Kidney glomerular epithelial cell (primary cell): ENCODE measurements at regions not wholly inside any gene's neighbourhood (a gene's known extent, or its start where the extent isn't known, plus 50 kb on each side); places are given as distances from the start of the nearest gene placed in this dataset.

Source experiments
- DNase-seq: peaks from one replicate; lab custom pipeline; 2025; lab: John Stamatoyannopoulos, UW

DNA sequence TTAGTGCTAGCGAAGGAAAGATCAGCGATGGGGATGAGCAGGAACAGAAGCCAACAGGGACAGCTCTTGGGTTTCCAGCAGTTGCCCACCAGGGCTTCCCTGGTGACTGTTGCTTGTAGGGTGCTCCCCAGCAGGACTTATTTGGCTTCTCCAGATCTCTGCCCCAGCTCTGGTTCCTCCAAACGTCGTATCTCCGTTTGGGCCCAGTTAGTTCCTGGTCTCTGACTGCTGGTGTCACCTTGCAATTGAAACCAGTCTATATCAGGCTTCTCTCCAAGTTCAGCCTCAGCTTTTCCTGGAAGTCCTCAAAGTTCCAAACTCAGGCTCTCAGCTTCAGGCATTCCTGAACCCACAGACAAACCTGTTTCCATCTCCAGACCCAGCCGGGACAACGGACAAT is 70.8 kb upstream of the NXT1 start:
- DNase-seq: no peak

DNA sequence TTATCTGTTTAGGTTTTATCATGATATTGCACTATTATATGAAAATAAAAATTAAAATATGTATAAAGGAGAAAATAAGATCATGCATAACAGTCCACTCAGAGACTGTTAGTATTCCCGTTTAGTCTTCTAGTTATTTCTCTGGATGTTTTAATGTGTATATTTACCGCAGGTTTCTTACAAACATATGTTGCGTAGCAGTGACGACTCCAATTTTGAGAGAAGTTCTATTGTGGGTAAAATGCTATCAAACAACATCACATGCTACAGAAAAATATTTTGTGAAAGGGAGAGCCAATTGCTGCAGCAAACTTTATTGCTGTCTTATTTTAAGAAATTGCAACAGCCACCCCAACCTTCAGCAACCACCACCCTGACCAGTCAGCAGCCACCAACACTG is 72.4 kb upstream of the NXT1 start:
- no peak for DNase-seq

DNA sequence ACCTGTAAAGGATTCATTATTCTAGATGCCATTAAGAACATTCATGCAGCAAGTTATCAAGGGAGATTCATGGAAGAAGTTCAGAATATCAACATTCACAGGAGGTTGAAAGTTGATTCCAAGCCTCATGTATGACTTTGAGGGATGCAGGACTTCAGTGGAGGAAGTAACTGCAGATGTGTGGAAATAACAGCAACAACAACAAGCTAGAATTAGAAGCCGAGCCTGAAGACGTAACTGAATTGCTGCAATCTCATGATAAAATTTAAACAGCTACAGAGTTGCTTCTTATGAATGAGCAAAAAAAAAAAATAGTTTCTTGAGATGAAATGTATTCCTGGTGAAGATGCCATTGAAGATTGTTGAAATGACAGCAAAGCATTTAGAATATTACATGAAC is 73.3 kb upstream of the NXT1 start:
- no peak for DNase-seq

DNA sequence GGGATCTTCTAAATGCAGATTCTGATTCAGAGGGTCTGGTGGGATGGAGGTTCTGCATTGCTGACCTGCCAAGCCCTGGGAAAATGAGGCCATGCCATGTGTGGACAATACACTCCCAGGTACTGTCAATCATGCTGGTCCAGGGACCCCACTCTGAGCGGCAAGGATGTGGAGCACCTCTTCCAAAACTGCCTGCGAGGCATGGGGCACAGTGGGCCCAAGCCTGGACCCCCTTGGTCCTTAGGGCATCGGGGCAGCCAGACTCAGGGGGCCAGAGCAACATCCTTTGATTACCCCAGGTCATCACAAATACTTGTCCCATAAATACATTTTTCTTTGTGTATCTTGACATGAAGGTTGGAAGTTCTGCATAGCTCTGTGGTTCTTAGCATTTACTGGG is 76.8 kb upstream of the NXT1 start:
- DNase-seq: no peak

DNA sequence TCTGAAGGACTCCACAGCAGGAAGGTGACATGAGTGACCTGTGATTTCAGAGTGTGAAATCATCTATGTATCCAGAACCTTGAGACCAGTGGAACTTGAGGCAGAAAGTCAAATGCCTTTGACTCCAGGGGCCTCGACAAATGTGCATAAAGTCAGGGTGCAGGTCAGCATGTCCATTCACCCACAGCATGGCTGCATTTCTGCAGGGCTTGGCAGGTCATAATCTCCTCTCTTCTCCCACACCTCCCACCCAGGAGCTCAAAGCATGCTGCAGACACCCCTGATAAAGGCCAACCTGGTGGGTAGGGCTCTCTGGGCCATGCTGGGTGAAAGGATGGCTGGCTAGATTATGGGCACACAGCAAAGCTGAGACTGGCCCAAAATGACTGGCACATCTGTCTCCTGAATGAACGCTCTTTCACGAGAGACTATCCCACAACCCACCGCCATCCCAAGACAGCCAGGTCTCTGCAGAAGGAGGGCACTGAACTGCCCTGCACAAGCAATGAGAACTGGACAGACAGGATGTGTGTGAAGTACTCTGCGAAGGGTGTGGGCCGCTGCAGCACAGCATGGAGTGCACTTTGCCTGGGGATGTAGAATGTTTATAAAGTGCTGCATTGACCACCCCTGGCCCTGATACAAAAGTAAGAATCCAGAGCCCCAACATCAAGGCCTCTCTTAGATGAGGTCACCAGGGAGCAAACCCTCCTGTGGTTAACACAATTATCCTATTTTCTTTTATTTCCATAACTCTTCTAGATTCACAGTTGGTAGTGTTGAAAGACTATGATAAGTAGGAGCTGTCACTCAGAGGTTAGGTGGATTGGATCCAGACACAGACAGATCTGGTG is 78.2 kb upstream of the NXT1 start:
- DNase-seq: no peak

DNA sequence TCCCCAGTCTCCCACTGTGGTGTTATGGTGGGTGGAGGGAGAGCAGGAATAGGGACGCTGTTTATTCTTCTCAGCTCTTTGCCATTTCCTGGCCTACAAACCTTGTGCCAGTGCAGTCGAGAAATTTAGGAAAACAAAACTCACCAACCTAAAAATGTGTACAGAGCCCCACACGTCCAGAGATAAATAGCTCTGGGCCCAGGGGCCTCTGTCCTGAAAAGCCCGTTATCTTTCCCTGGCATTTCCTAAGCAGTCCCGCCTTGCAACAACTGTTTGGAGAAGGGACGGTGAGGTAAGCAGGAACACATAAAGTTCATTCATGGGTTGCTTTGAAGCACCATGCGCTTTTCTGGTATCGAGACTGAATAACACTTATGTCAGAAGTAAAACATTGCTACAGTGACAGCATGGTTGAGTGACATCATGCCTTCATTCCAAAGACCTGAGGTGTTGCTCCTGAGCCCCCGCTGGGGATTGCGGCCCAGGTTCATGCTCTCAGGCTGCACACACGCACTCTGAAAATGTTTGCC is 80.1 kb upstream of the NXT1 start:
- DNase-seq: peak; percentile 29

DNA sequence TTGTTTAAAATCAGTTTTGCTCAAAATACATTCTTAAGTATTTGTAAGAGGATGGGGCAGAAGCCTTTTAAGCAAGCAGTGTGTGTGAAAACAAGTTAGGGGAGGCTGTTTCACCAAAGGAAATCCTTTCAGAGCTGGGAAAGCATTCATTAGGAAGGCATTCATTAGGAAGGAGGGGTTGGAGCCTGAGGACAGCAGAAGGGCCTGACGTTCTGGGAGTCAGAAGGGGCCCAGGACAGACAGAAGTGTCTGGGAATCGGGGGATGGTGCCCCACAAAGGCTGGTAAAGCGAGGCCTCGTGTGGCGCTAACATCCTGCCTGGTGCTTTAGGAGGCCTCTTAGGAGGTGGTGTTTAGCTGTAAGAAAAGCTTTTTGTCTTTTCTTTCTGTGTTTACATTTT is 80.6 kb upstream of the NXT1 start:
- DNase-seq: no peak

DNA sequence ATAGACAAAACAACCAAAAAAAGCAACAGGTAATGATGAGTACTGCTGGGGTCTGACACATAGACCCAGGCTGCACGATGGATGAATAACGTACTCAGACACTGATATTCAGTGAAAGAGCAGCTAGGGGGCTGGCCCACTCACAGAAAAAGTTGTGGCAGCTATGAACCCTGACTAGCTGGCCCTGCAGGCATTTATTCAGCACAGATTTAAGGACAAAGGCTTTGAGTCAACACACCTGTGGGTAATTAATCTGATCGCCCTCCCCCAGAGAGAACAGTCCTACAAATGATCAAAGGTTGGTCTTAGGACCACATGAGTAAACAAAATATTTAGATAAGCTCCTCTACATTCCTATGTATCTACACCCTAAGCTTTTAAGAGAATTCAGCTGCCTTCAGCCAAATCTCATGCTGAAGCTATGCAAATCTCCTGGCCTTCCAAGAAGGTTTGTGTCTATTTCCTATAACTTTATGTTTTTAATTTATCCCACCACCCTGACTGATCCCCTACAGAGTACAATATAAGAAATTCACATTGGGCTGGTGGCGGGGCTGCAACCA is 81.7 kb upstream of the NXT1 start:
- no peak for DNase-seq

DNA sequence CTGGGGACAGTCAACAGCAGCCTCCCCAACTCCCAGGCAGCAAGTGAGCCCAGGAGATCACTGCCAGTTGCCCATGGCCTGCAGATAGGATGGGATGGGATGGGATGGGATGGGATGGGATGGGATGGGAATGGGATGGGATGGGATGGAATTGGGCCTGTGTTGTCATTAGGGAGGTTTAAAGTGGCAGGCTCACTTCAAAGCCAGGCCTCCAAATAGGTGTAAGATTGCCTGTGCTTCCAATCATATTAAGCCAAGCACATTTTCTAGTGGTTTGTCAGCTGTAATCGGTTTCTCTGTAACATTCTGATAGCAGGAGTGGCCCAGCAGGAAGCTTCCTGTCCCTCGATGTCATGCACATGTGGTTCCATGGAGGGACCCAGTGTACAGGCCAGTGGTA is 82.7 kb upstream of the NXT1 start:
- DNase-seq: no peak

DNA sequence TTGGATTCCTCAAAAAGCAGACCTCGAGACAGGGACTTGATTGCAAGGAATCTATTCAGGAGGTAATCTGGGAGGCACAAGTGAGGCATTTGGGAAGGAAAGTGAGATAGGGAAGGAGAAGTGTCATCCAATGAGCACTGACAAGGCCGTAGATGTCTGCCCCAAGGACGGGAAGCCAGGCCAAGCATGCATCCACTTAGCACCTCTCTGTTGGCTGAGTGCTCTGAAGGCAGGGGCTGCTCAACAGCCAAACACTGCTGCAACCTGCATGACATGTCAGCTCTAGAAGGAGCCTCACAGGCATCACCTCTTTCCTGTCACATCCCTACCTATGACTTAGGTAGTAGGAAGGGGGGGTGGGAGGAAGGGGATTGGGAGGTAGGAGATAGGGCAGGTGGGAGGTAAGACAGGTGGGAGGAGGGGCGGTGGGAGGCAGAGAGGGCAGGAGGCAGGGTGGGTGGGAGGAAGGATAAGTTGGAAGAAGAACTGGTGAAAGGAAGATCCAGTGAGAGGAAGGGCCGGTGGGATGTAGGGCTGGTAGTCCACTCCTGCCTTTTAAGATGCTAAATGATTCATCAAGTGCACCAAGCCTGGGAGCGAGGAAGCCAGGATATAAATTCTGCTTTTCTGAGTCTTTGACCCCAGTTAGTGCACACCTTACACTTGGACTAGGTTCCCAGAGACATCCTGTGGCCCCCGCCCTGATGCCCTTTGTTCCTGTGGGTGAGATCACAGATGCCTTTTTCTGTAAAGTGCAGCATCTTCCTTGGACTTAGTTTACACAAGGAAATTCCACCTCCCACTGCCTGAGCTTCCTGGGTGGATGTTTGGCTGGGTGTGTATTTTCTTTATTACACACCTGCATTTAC is 83.8 kb upstream of the NXT1 start:
- no peak for DNase-seq

DNA sequence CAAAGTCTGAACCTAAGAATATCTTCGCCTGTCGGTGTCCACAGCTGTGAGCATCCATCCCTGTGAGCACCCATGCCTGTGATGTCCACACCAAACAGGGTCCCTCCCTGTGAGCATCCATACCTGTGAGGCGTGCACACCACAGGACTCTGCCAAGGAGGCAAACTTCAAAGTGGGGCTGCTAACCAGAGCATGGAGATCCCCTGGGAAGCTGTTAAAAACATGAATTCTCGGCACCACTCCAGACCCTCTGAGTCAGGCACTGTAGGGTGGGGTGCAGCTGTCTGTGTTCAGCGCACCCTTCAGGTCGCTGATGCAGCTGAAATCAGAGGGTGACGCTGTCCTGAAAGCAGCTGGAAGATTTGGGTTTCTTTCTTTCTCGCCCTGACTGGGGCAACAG is 85.4 kb upstream of the NXT1 start:
- DNase-seq: no peak

DNA sequence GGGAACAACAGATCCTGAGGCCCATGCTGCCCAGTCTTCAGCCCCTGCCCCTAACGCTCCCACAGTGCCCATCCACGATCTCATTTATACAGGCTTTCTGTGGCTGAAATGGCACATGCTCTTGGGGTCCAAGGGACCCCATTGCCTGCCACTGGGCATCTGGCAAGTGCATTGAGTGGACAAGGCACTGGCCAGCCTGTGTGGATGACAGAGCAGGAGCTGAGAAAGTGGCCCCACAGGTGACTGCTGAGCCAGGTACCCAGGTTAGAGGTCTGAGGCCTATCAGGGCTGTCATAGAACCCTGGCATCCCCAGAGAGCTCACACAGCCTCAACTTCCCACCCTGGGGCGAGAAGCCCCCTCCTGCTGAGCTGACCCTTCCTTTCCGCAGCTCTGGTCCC is 86.0 kb upstream of the NXT1 start:
- DNase-seq: no peak

DNA sequence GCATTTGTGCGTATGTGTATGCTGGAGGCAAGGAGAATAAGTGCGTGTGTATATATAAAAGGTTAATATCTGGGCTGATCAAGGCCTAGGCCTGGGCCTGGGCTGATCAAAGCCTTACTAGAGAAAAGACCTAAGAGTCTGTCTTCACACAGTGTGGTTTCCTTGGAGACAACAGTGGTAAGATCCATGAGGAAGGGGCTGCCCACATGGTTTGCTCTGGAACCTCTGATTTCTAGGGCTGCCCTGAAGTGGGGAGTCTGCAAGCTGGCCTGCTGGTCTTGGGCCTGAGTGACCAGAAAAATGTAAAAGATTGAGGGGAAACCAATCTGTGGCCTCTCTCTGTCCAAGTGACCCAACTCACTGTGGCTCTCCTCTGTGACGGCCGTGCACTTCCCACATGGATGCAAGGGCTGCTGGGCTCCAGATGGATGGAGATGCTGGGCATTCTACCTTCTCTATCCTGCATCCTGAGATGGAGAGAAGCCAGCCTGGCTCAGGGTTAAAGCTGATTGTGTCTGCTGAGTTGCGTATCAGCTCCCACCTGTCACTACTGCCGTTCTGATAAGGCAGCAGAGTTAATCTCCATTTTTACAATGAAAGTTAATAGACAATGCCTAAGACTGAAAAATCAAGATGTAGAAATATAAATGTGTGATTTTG is 90.3 kb upstream of the NXT1 start:
- DNase-seq: no peak

DNA sequence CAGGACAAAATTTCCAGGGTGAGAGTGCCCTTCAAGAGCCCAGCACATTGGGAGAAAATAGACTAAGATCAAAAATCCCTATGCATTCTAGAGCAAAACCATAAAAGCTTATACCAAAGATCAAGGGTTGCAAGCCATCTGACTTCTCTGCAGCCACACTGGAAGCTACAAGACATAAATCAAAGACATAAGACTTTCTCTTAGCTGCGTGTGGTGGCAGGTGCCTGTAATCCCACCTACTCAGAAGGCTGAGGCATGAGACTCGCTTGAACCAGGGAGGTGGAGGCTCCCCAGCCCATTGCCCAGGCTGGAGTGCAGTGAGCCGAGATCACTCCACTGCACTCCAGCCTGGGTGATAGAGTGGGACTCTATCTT is 91.9 kb upstream of the NXT1 start:
- no peak for DNase-seq

DNA sequence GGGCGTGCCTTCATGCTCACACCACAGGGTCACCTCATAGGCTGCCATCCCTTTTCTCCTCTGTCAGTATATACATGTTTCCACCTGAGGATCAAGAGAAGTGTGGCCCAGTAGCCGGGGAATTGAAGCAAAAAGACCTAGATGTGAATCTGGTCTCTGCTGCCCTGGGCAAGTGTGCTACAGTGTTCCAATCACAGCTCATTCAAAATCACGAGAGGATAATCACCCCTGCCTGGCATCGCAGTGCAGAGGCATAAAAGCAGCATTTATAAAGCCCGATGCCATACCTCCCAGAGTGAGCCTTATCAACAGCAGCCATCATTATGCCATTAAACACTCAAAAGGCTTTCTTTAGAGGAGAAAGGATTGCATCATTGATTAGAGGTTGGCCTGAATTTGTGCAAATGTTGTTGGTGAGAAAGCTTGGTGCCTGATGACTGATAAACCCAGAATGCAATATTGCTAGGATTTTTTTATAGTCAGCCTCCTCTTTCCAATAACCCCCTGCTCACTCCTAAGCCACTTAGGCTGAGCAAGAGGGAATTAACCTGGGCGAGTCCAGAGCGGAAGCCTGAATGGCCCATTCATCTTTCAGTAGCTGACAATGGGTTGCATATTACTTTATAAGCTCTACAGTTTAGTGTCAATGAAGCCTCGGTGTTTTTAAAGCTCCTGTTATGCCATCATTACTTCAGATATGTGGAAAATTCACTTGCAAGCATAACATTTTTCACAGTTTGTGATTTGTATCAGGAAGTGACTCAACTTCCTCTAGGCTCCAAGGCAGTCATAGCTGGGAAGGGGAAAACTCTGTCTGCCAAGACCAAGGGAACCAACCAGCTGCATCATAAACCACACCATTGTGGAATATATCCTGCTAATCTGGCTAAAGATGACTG is 92.5 kb upstream of the NXT1 start:
- DNase-seq: peak; percentile 75

DNA sequence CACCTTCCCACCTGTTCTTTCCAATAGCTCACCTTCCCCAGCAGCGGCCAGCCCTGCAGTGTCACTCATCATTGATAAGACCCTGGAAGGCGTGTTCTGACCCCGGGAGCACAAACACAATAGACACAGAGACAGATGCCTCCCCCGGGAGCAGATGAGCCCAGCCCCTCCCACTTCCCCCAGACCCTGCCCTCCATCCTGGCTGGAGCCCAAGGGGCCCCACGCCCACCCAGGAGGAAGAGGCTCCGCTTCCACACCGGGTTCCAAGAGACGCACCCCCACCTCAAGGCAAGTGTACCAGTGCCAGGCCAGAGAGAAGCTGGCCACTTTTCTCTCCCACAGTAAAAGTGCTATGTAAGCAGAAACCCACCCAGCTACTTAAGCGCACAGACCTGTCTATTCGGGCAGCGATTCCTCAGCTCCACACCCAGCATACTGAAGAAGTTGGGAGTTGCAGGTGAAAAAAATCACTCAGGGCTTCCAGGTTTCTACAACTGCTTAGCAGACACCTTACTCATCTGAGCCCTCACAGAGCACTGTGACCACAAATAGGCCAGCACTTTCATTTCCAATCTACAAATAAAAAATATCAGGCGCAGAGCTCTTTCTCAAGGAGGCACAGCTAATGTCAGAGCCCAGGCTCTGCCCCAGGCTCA is 93.4 kb upstream of the NXT1 start:
- no peak for DNase-seq

DNA sequence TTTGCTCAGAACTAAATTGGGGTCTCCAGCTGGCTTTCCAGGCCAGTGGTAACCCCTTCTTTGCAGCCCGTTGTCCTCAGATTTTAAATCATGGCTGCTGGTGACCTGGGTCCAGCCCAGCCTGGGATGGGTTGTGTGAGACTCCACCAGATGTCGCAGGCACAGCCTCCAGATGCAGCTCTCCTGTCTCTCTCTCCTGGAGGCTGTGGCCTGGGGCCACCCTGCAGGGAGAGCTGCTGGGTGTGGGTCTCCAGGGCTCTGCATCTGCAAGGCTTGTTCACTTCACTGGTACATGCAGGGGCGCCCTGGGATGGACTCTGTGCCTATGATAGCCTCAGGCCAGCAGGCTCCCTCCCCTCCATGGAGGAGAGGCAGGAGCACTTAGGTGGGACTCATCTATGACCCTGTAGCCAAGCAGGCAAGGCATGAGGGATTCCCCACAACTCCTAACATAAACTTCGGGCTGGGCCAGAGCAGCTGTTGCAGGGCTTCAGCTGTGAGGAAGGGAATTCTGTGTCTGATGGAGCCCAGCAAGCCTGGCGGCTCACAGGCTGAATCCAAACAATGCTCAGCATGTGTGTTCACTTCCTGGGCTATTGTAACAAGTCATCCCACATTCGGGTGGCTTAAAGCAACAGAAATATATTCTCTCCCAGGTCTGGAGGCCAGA is 94.7 kb upstream of the NXT1 start:
- DNase-seq: no peak

DNA sequence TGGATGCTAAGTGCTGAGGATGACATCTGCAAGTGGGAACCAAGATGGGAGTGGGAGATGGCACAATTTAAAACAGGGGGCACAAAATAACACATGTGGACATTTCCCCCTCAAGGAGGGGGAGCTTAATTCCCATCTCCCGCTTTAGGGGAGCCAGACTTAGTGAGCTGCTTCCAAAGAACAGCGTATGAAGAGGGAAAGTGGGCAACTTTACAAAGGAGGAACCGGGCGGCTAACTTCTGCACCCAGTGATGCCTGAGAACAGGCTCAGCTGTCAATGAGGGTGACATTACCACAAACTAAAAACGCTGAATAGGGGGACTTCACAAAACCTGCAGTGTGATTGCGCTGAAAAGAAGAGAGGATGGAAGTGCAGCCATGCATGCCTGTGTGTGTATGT is 95.5 kb upstream of the NXT1 start:
- no peak for DNase-seq

DNA sequence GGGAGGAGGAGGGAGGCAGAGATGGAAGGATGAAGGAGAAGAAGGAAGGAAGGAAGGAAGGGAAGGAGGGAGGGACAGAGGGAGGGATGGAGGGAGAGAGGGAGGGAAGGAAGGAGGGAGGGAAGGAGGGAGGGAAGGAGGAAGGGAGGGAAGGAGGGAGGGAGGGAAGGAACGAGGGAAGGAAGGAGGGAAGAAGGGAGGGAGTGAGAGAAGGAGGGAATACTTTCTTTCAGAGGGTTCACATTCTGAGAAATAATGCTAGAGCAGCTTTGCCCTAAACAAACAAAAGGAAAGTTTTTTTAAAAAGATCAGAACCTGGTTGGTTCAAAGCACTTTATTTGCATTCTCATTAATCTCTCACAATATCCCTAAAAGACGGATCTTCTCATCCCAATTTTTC is 96.1 kb upstream of the NXT1 start:
- no peak for DNase-seq

DNA sequence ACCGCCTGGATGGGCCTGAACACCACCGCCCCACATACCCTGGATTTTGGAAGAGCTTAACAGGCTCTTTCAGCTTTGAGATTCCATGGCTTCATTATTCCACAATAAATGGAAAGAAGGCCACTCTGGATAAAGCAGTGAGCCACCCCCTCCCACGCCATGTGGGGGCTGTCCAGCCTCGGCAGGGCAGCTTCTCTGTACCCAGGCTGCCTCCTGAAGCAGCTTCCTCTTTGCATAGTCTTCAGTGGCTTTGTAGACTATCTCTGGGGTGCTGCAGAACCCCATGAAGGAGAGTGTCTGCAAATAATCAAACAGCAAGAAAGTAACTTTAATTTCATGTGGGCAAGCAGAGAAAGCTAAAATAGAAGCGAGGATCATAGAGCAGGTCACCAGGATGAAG is 96.6 kb upstream of the NXT1 start:
- DNase-seq: no peak
